GM12872 (cell line): ENCODE measurements at regions not wholly inside any gene's neighbourhood (a gene's known extent, or its start where the extent isn't known, plus 50 kb on each side); places are given as distances from the start of the nearest gene placed in this dataset.

ENCODE experiments used
- CTCF ChIP-seq: IDR thresholded peaks from 3 replicates; pipeline ENCODE4 v1.5.1; 2011; ENCODE audit warnings: low read depth, mild to moderate bottlenecking, low read length, moderate library complexity; ENCODE audit not compliant: insufficient read depth

GRCh38 chr22:27417421-27417814 lies 384.1 kb downstream of the MN1 start:
- no peak for TF ChIP-seq CTCF

- no peak for TF ChIP-seq CTCF
Measured at GRCh38 chr22:27418261-27418660, 383.3 kb downstream of the MN1 start.

- no peak for TF ChIP-seq CTCF
Measured at GRCh38 chr22:27419473-27419872, 382.1 kb downstream of the MN1 start.

GRCh38 chr22:27420195-27420816 lies 381.2 kb downstream of the MN1 start:
- TF ChIP-seq CTCF: no peak

GRCh38 chr22:27420817-27421361 lies 380.7 kb downstream of the MN1 start:
- TF ChIP-seq CTCF: no peak

GRCh38 chr22:27422442-27422841 lies 379.1 kb downstream of the MN1 start:
- no peak for TF ChIP-seq CTCF

GRCh38 chr22:27424319-27424718 lies 377.2 kb downstream of the MN1 start:
- TF ChIP-seq CTCF: no peak
